WERI-Rb-1 (cell line): ENCODE measurements at regions not wholly inside any gene's neighbourhood (a gene's known extent, or its start where the extent isn't known, plus 50 kb on each side); places are given as distances from the start of the nearest gene placed in this dataset.
A peak's percentile ranks its signal among the peaks of the same experiment; 100 is the strongest.

Experiments
- DNase-seq: peaks from one replicate; pipeline ENCODE4 v3.0.0-alpha.2; 2020
- H3K27ac ChIP-seq: fragments of 250-450 bp; sonication (Bioruptor Pico); 2 replicates; pipeline ENCODE4 v1.5.1; 2020; ENCODE audit warnings: mild to moderate bottlenecking, moderate library complexity
- H3K27me3 ChIP-seq: fragments of 250-450 bp; sonication (Bioruptor Pico); 2 replicates; pipeline ENCODE4 v1.5.1; 2021; ENCODE audit warnings: mild to moderate bottlenecking, low read depth, moderate library complexity; ENCODE audit not compliant: insufficient read depth, severe bottlenecking
- H3K36me3 ChIP-seq: fragments of 250-450 bp; sonication (Bioruptor Pico); 2 replicates; pipeline ENCODE4 v1.5.1; 2020; ENCODE audit warnings: mild to moderate bottlenecking, moderate library complexity
- H3K4me3 ChIP-seq: 2 replicates; pipeline ENCODE4 v1.5.1; 2011; ENCODE audit warnings: low read depth, mild to moderate bottlenecking, control low read depth, low read length
- H3K9me3 ChIP-seq: fragments of 250-450 bp; sonication (Bioruptor Pico); 2 replicates; pipeline ENCODE4 v1.5.1; 2021; ENCODE audit warnings: mild to moderate bottlenecking, moderate library complexity; ENCODE audit not compliant: severe bottlenecking
- CTCF ChIP-seq: IDR thresholded peaks from 2 replicates; pipeline ENCODE4 v1.5.1; 2011; ENCODE audit warnings: low read depth, mild to moderate bottlenecking, control low read depth, inconsistent platforms, low read length

DNA sequence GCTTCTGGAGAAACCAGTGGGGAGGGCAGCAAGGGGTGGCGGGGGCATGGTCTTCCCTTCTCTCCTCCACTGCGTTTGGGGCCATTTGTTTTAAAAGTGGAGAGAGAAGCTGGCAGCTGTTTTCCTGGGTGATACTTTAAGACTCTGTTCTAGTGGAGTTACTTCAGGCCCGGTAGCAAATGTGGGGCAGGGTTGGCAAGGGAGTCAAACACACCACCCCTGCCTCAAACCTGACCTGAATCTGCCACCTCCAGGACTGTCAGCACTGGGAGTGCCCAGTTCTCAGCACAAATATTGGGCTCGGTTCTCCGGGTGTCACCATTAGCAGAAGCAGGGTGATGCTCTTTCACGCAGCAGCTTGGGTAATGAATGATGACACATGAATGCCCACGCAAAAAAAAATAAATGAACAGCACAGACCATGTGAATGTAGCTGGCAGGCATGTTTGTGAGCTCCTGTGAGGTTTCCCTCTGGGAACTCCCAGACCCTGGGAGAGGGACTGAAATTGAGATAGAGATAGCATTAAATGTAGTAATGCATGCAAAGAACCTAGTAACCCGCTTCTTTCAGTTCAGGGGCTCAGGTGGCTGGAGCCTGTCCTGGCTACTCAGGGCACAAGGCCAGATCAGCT lies 424.0 kb downstream of the MCTP2 start:
- H3K27ac ChIP-seq: no peak overlapping the region
- no peaks in the 10 kb centered on the region for H3K9me3 ChIP-seq
- no peak for DNase-seq
- no peaks in the 10 kb centered on the region for H3K36me3 ChIP-seq
- peaks cover 68% of the 10 kb centered on the region for H3K27me3 ChIP-seq
- H3K4me3 ChIP-seq: no peak overlapping the region
- no peak for TF ChIP-seq CTCF

GRCh38 chr15:94665676-94666441 lies 434.5 kb downstream of the MCTP2 start:
- no peak for TF ChIP-seq CTCF
- no peaks in the 10 kb centered on the region for H3K36me3 ChIP-seq

GRCh38 chr15:94666553-94666952 lies 435.2 kb downstream of the MCTP2 start:
- Histone ChIP-seq H3K36me3 (no peaks in the 10 kb centered on the region), H3K9me3 (no peaks in the 10 kb centered on the region), H3K27me3 (peaks cover 80% of the 10 kb centered on the region), H3K27ac (no peak overlapping the region), H3K4me3 (no peak overlapping the region)
- TF ChIP-seq CTCF: no peak
- no peak for DNase-seq

More at GRCh38 chr15:94665676-94666441, 434.5 kb downstream of the MCTP2 start:
- Histone ChIP-seq H3K27ac (no peak overlapping the region), H3K4me3 (no peak overlapping the region), H3K9me3 (no peaks in the 10 kb centered on the region), H3K27me3 (peaks cover 80% of the 10 kb centered on the region)
- no peak for DNase-seq

DNA sequence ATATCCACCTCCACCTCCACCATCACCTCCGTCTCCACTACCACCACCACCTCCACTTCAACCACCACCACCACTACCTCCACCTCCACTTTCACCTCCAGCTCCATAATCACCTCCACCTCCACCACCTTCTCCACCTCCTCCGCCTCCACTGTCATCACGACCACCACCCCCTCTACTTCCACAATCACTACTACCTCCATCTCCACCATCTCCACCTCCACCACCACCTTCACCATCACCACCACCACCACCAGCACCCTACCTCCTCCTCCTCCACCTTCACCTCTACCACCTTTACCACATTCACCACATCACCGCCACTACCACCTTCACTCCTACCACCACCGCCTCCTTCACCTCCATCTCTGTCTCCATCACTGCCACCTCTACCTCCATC lies 435.7 kb downstream of the MCTP2 start:
- Histone ChIP-seq H3K27me3 (peaks cover 80% of the 10 kb centered on the region), H3K27ac (no peak overlapping the region), H3K4me3 (no peak overlapping the region), H3K9me3 (no peaks in the 10 kb centered on the region), H3K36me3 (no peaks in the 10 kb centered on the region)
- no peak for DNase-seq
- no peak for TF ChIP-seq CTCF

GRCh38 chr15:94670438-94671034 lies 439.2 kb downstream of the MCTP2 start:
- TF ChIP-seq CTCF: peak; percentile 22; the same call in 1 of the 2 replicates
- Histone ChIP-seq H3K36me3 (no peaks in the 10 kb centered on the region), H3K27me3 (peaks cover 87% of the 10 kb centered on the region), H3K4me3 (no peak overlapping the region), H3K9me3 (no peaks in the 10 kb centered on the region), H3K27ac (no peak overlapping the region)
- DNase-seq: no peak
